GM12865 (cell line): ENCODE measurements at regions not wholly inside any gene's neighbourhood (a gene's known extent, or its start where the extent isn't known, plus 50 kb on each side); places are given as distances from the start of the nearest gene placed in this dataset.

ENCODE experiments used
- DNase-seq: peaks from one replicate; pipeline ENCODE4 v3.0.0; 2010; ENCODE audit warnings: low read depth
- H3K4me3 ChIP-seq: 2 replicates; pipeline ENCODE4 v1.5.1; 2011; ENCODE audit warnings: mild to moderate bottlenecking, low read depth, low read length, control low read depth
- CTCF ChIP-seq: IDR thresholded peaks from 2 replicates; pipeline ENCODE4 v1.5.1; 2011; ENCODE audit warnings: low read length, control low read depth, low read depth, inconsistent platforms; ENCODE audit not compliant: insufficient read depth; ENCODE audit errors: missing control alignments

GRCh38 chr6:128601060-128601459 lies 80.7 kb upstream of the PTPRK start:
- H3K4me3 ChIP-seq = no peak overlapping the region
- DNase-seq = no peak
- TF ChIP-seq CTCF = no peak

- no peak for TF ChIP-seq CTCF
- DNase-seq = peak; percentile 62
- H3K4me3 ChIP-seq = no peak overlapping the region
Measured at GRCh38 chr6:128600397-128600951, 80.1 kb upstream of the PTPRK start.

GRCh38 chr6:128599036-128599435 lies 78.6 kb upstream of the PTPRK start:
- no peak for TF ChIP-seq CTCF
- H3K4me3 ChIP-seq = no peak overlapping the region
- DNase-seq = no peak

- no peak overlapping the region for H3K4me3 ChIP-seq
- DNase-seq = peak; percentile 21
- no peak for TF ChIP-seq CTCF
Measured at GRCh38 chr6:128598571-128598970, 78.2 kb upstream of the PTPRK start.

GRCh38 chr6:128597956-128598355 lies 77.6 kb upstream of the PTPRK start:
- H3K4me3 ChIP-seq = no peak overlapping the region
- no peak for DNase-seq
- TF ChIP-seq CTCF = no peak

- DNase-seq = no peak
- H3K4me3 ChIP-seq = no peak overlapping the region
- no peak for TF ChIP-seq CTCF
Measured at GRCh38 chr6:128597004-128597403, 76.6 kb upstream of the PTPRK start.

- no peak overlapping the region for H3K4me3 ChIP-seq
- no peak for DNase-seq
- TF ChIP-seq CTCF = no peak
Measured at GRCh38 chr6:128595544-128595943, 75.1 kb upstream of the PTPRK start.
